ENCODE measurements at regions not wholly inside any gene's neighbourhood (a gene's known extent, or its start where the extent isn't known, plus 50 kb on each side); places are given as distances from the start of the nearest gene placed in this dataset.

GRCh38 chr4:133869486-133869885 lies 332.1 kb downstream of the PABPC4L start:
- Mint-ChIP-seq H3K36me3 (no peaks in the 10 kb centered on the region), H3K27ac (no peak overlapping the region), H3K4me3 (no peak overlapping the region), H3K9me3 (peaks cover 0 to 4% (median 0%) of the 10 kb centered on the region in 7 donors), H3K4me1 (no peaks in the 10 kb centered on the region), H3K27me3 (ENCODE audit: low read depth in 3 of 3) (peaks cover 0 to 1% (median 1%) of the 10 kb centered on the region in 3 donors)
- Histone ChIP-seq H4K20me1 (ENCODE audit: insufficient read depth, low read length) (no peaks in the 10 kb centered on the region), H3K36me3 (replicated peaks in 1 of 2; ENCODE audit: control insufficient read depth in 1 of 2, insufficient read depth in 2 of 2, low read length in 2 of 2) (no peaks in the 10 kb centered on the region), H3K79me2 (ENCODE audit: insufficient read depth, low read length) (no peaks in the 10 kb centered on the region), H3K4me1 (ENCODE audit: control insufficient read depth in 1 of 2, insufficient read depth in 2 of 2, low read length in 2 of 2) (no peaks in the 10 kb centered on the region), H3K27me3 (ENCODE audit: control insufficient read depth in 2 of 2, insufficient read depth in 2 of 2, low read length in 2 of 2) (no peaks in the 10 kb centered on the region), H3K9ac (ENCODE audit: insufficient read depth, low read length, poor library complexity, severe bottlenecking) (no peak overlapping the region), H3K4me2 (replicated peaks; ENCODE audit: extremely low read depth, low read length, poor library complexity, severe bottlenecking) (no peak overlapping the region), H3K4me3 (replicated peaks in 1 of 3; ENCODE audit: low read depth in 2 of 3, low read length in 3 of 3) (no peak overlapping the region), H3K9me3 (replicated peaks in 1 of 2; ENCODE audit: control insufficient read depth in 1 of 2, insufficient read depth in 1 of 2, low read length in 2 of 2) (no peaks in the 10 kb centered on the region), H2AFZ (ENCODE audit: insufficient read depth, low read depth, low read length, poor library complexity, severe bottlenecking) (no peak overlapping the region), H3K27ac (ENCODE audit: low read depth in 1 of 2, low read length in 2 of 2) (no peak overlapping the region)
- no peak for DNase-seq
- TF ChIP-seq, protein P1, sequence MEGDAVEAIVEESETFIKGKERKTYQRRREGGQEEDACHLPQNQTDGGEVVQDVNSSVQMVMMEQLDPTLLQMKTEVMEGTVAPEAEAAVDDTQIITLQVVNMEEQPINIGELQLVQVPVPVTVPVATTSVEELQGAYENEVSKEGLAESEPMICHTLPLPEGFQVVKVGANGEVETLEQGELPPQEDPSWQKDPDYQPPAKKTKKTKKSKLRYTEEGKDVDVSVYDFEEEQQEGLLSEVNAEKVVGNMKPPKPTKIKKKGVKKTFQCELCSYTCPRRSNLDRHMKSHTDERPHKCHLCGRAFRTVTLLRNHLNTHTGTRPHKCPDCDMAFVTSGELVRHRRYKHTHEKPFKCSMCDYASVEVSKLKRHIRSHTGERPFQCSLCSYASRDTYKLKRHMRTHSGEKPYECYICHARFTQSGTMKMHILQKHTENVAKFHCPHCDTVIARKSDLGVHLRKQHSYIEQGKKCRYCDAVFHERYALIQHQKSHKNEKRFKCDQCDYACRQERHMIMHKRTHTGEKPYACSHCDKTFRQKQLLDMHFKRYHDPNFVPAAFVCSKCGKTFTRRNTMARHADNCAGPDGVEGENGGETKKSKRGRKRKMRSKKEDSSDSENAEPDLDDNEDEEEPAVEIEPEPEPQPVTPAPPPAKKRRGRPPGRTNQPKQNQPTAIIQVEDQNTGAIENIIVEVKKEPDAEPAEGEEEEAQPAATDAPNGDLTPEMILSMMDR (IDR thresholded peaks at IDR 0.05), result no peak
- no CpG with 5 or more reads among the region's 3 CpGs for WGBS (ENCODE audit: insufficient coverage)
- intact Hi-C loops (cut with micrococcal nuclease), result no loop called here

DNA sequence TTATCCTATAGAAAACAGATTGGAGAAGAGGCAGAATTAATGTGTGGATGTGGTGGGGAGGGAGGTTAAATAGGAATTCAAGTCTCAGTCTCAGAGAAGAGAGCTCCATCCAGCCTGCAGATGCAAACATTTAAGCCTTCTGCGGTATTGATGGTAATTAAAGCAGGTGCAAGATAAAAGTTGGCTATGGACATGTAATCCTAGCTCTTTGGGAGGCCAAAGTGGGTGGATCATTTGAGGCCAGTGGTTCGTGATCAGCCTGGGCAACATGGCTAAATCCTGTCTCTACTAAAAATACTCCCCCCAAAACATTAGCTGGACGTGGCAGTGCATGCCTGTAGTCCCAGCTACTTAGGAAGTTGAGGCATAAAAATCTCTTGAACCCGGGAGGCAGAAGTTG lies 332.7 kb downstream of the PABPC4L start:
- H2AFZ ChIP-seq (ENCODE audit: insufficient read depth, low read depth, low read length, poor library complexity, severe bottlenecking), result no peak overlapping the region
- H3K4me3 ChIP-seq (replicated peaks in 1 of 3; ENCODE audit: low read depth in 2 of 3, low read length in 3 of 3), result no peak overlapping the region
- DNase-seq, result no peak
- TF ChIP-seq, protein P1 (IDR thresholded peaks at IDR 0.05), result no peak
- H3K27ac ChIP-seq (ENCODE audit: low read depth in 1 of 2, low read length in 2 of 2), result no peak overlapping the region
- H3K79me2 ChIP-seq (ENCODE audit: insufficient read depth, low read length), result no peaks in the 10 kb centered on the region
- H3K9ac ChIP-seq (ENCODE audit: insufficient read depth, low read length, poor library complexity, severe bottlenecking), result no peak overlapping the region
- no peak overlapping the region for H3K27ac Mint-ChIP-seq
- no peaks in the 10 kb centered on the region for H3K4me1 Mint-ChIP-seq
- 80% methylated on average over 1 of the region's 4 CpGs for WGBS (ENCODE audit: insufficient coverage)
- peaks cover 0 to 4% (median 0%) of the 10 kb centered on the region in 7 donors for H3K9me3 Mint-ChIP-seq
- H4K20me1 ChIP-seq (ENCODE audit: insufficient read depth, low read length), result no peaks in the 10 kb centered on the region
- H3K4me1 ChIP-seq (ENCODE audit: control insufficient read depth in 1 of 2, insufficient read depth in 2 of 2, low read length in 2 of 2), result no peaks in the 10 kb centered on the region
- no peaks in the 10 kb centered on the region for H3K9me3 ChIP-seq (replicated peaks in 1 of 2; ENCODE audit: control insufficient read depth in 1 of 2, insufficient read depth in 1 of 2, low read length in 2 of 2)
- peaks cover 0 to 1% (median 1%) of the 10 kb centered on the region in 3 donors for H3K27me3 Mint-ChIP-seq (ENCODE audit: low read depth in 3 of 3)
- H3K36me3 ChIP-seq (replicated peaks in 1 of 2; ENCODE audit: control insufficient read depth in 1 of 2, insufficient read depth in 2 of 2, low read length in 2 of 2), result no peaks in the 10 kb centered on the region
- H3K4me2 ChIP-seq (replicated peaks; ENCODE audit: extremely low read depth, low read length, poor library complexity, severe bottlenecking), result no peak overlapping the region
- intact Hi-C loops (cut with micrococcal nuclease), result no loop called here
- no peaks in the 10 kb centered on the region for H3K27me3 ChIP-seq (ENCODE audit: control insufficient read depth in 2 of 2, insufficient read depth in 2 of 2, low read length in 2 of 2)
- H3K36me3 Mint-ChIP-seq, result no peaks in the 10 kb centered on the region
- H3K4me3 Mint-ChIP-seq, result no peak overlapping the region
